NCI-H1105 treated with DMSO at 0.1 percent for 48 hours (cell line): ENCODE measurements at regions not wholly inside any gene's neighbourhood (a gene's known extent, or its start where the extent isn't known, plus 50 kb on each side); places are given as distances from the start of the nearest gene placed in this dataset.
"Not testable (repeated sequence)": the region's sequence is repeated elsewhere in the genome, so short reads cannot be mapped to it uniquely, and the experiment has no call there.

Experiments
- DNase-seq: peaks from one replicate; lab custom pipeline; 2025; lab: John Stamatoyannopoulos, UW

GRCh38 chr1:242735323-242735722 is 210.8 kb upstream of the PLD5 start:
- no peak for DNase-seq

GRCh38 chr1:242731446-242731845 is 206.9 kb upstream of the PLD5 start:
- DNase-seq: no peak

- DNase-seq: no peak
These were observed 204.2 kb upstream of the PLD5 start for GRCh38 chr1:242728696-242729095.

- no peak for DNase-seq
These were observed 198.7 kb upstream of the PLD5 start for GRCh38 chr1:242723044-242723716.

GRCh38 chr1:242718967-242719366 is 194.5 kb upstream of the PLD5 start:
- no peak for DNase-seq

GRCh38 chr1:242712248-242712647 is 187.8 kb upstream of the PLD5 start:
- DNase-seq: no peak

- DNase-seq: no peak
These were observed 186.3 kb upstream of the PLD5 start for GRCh38 chr1:242710847-242711246.

GRCh38 chr1:242710286-242710685 is 185.8 kb upstream of the PLD5 start:
- DNase-seq: no peak

- DNase-seq: no peak
These were observed 179.0 kb upstream of the PLD5 start for GRCh38 chr1:242703467-242703866.

GRCh38 chr1:242692988-242693387 is 168.5 kb upstream of the PLD5 start:
- no peak for DNase-seq

- DNase-seq: no peak
These were observed 167.1 kb upstream of the PLD5 start for GRCh38 chr1:242691610-242691945.

GRCh38 chr1:242690849-242691609 is 166.5 kb upstream of the PLD5 start:
- DNase-seq: no peak

- no peak for DNase-seq
These were observed 164.9 kb upstream of the PLD5 start for GRCh38 chr1:242689378-242689777.

- no peak for DNase-seq
These were observed 150.6 kb upstream of the PLD5 start for GRCh38 chr1:242674951-242675645.

- DNase-seq: no peak
These were observed 149.2 kb upstream of the PLD5 start for GRCh38 chr1:242673652-242674051.

- not testable (repeated sequence) for DNase-seq
These were observed 148.7 kb upstream of the PLD5 start for GRCh38 chr1:242673165-242673564.

- no peak for DNase-seq
These were observed 145.5 kb upstream of the PLD5 start for GRCh38 chr1:242670019-242670418.

GRCh38 chr1:242662886-242663285 is 138.4 kb upstream of the PLD5 start:
- no peak for DNase-seq

GRCh38 chr1:242653772-242654171 is 129.3 kb upstream of the PLD5 start:
- DNase-seq: not testable (repeated sequence)

GRCh38 chr1:242651817-242652216 is 127.3 kb upstream of the PLD5 start:
- DNase-seq: no peak

- DNase-seq: no peak
These were observed 117.0 kb upstream of the PLD5 start for GRCh38 chr1:242641461-242641860.

- DNase-seq: no peak
These were observed 114.6 kb upstream of the PLD5 start for GRCh38 chr1:242639104-242639503.

- DNase-seq: no peak
These were observed 110.2 kb upstream of the PLD5 start for GRCh38 chr1:242634732-242635131.
